HCT116 (cell line): ENCODE measurements at regions not wholly inside any gene's neighbourhood (a gene's known extent, or its start where the extent isn't known, plus 50 kb on each side); places are given as distances from the start of the nearest gene placed in this dataset.
"Not testable (repeated sequence)": the region's sequence is repeated elsewhere in the genome, so short reads cannot be mapped to it uniquely, and the experiment has no call there.

Experiments used
- ATAC-seq: fragments of 200-7000 bp; cut with Tn5 transposase; 2 replicates; pipeline ENCODE4 v1.9.1; 2020; ENCODE audit warnings: mild to moderate bottlenecking, moderate library complexity
- BruUV-seq: library from RNA; stranded (reverse); fragments of 400-500 nt; replicated peaks from 2 replicates; lab custom pipeline; 2021; lab: Mats Ljungman, UMichigan
- CTCF ChIA-PET: fragments of 300-600 bp; sonication (Branson Sonifier 250); formaldehyde crosslinking; loops from one replicate; lab custom pipeline; 2021; ENCODE audit warnings: antibody characterized with exemption; lab: Charles Lee
- POLR2A ChIA-PET: fragments of 300-600, 350-600 bp; sonication (Branson Sonifier 250); formaldehyde crosslinking; loops from one replicate; lab custom pipeline; 2021; ENCODE audit warnings: antibody characterized with exemption; lab: Charles Lee
- RAD21 ChIA-PET, 2 experiments: fragments of 300-600 bp; sonication (Branson Sonifier 250); formaldehyde crosslinking; loops; one replicate each; lab custom pipeline; 2023; ENCODE audit warnings: low total read pairs in 2 of 2; ENCODE audit not compliant: uncharacterized antibody in 2 of 2, unreplicated experiment in 2 of 2, low non-redundant PET in 1 of 2; lab: Charles Lee
- DNase-seq: peaks from one replicate; pipeline ENCODE4 v3.0.0-alpha.2; 2010; ENCODE audit warnings: low read depth, low spot score
- H2AFZ ChIP-seq: fragments of 200-600 bp; shearing (Covaris generic), sonication (generic); 2 replicates; pipeline ENCODE4 v1.6.1; 2017; ENCODE audit warnings: low read depth, mixed run types, mixed read lengths, antibody characterized with exemption, low read length; ENCODE audit not compliant: poor library complexity, severe bottlenecking
- H3K27ac ChIP-seq: 2 replicates; pipeline ENCODE4 v1.5.1; 2012; ENCODE audit warnings: low read depth, low read length
- H3K27me3 ChIP-seq: fragments of 200-600 bp; sonication (generic); 2 replicates; pipeline ENCODE4 v1.6.1; 2016; ENCODE audit warnings: mixed run types, low read length, mixed read lengths; ENCODE audit not compliant: insufficient read depth
- H3K36me3 ChIP-seq, 2 experiments: fragments of 200-500 bp in 1 of 2; fragments of 200-600 bp in 1 of 2; sonication (Bioruptor generic) in 1 of 2; sonication (generic) in 1 of 2; 2 replicates each; pipeline versions ENCODE4 v1.5.1 to v1.6.1; 2014 to 2016; ENCODE audit warnings: low read length in 2 of 2, inconsistent platforms in 1 of 2, mixed read lengths in 1 of 2, mixed run types in 1 of 2; ENCODE audit not compliant: insufficient read depth in 2 of 2, control insufficient read depth in 1 of 2
- H3K4me1 ChIP-seq, 2 experiments: fragments of 200-600 bp in 1 of 2; sonication (generic) in 1 of 2; 2 replicates each; pipeline versions ENCODE4 v1.5.1 to v1.6.1; 2012 to 2017; ENCODE audit warnings: low read length in 2 of 2, inconsistent platforms in 1 of 2, mild to moderate bottlenecking in 1 of 2, mixed read lengths in 1 of 2, mixed run types in 1 of 2, moderate library complexity in 1 of 2; ENCODE audit not compliant: insufficient read depth in 2 of 2, control insufficient read depth in 1 of 2
- H3K4me2 ChIP-seq: fragments of 200-600 bp; sonication (generic); 2 replicates; pipeline ENCODE4 v1.6.1; 2017; ENCODE audit warnings: mixed run types, low read length, mixed read lengths
- H3K4me3 ChIP-seq, 2 experiments: fragments of 200-600 bp in 1 of 2; sonication (generic) in 1 of 2; replicated peaks in 1 of 2; 2 replicates each; pipeline ENCODE4 v1.5.1; 2011 to 2016; ENCODE audit warnings: low read length in 2 of 2, control low read depth in 1 of 2, low read depth in 1 of 2, mild to moderate bottlenecking in 1 of 2, mixed read lengths in 1 of 2, mixed run types in 1 of 2
- H3K79me2 ChIP-seq: fragments of 200-600 bp; sonication (generic); 2 replicates; pipeline ENCODE4 v1.6.1; 2017; ENCODE audit warnings: mild to moderate bottlenecking, mixed run types, low read length, moderate library complexity, mixed read lengths; ENCODE audit not compliant: insufficient read depth
- H3K9ac ChIP-seq: fragments of 200-600 bp; sonication (generic); 2 replicates; pipeline ENCODE4 v1.6.1; 2016; ENCODE audit warnings: low read length, mixed read lengths
- H3K9me2 ChIP-seq: fragments of 200-600 bp; sonication (generic), shearing (Covaris generic); 2 replicates; pipeline ENCODE4 v1.6.1; 2017; ENCODE audit warnings: mixed run types, mild to moderate bottlenecking, moderate library complexity; ENCODE audit not compliant: insufficient read depth
- H3K9me3 ChIP-seq, 2 experiments: fragments of 200-500 bp in 1 of 2; fragments of 200-600 bp in 1 of 2; sonication (Bioruptor generic) in 1 of 2; sonication (generic) in 1 of 2; 2 replicates each; pipeline ENCODE4 v1.6.1; 2014 to 2017; ENCODE audit warnings: low read length in 2 of 2, mixed read lengths in 2 of 2, inconsistent platforms in 1 of 2, low read depth in 1 of 2, mild to moderate bottlenecking in 1 of 2, mixed run types in 1 of 2, moderate library complexity in 1 of 2; ENCODE audit not compliant: control insufficient read depth in 1 of 2, insufficient read depth in 1 of 2
- H4K20me1 ChIP-seq: fragments of 200-600 bp; sonication (generic), shearing (Covaris generic); 2 replicates; pipeline ENCODE4 v1.6.1; 2017; ENCODE audit warnings: mixed run types, mild to moderate bottlenecking, moderate library complexity; ENCODE audit not compliant: insufficient read depth
- EGR1 ChIP-seq: IDR thresholded peaks from 2 replicates; pipeline ENCODE4 v1.6.1; 2012; ENCODE audit warnings: low read depth
- EZH2 ChIP-seq: fragments of 200-600 bp; sonication (generic); IDR thresholded peaks from 2 replicates; pipeline ENCODE4 v1.6.1; 2017; ENCODE audit warnings: antibody characterized with exemption, mixed run types
- JUND ChIP-seq: IDR thresholded peaks from 2 replicates; pipeline ENCODE4 v1.6.1; 2012
- MAX ChIP-seq: IDR thresholded peaks from 2 replicates; pipeline ENCODE4 v1.6.1; 2012
- POLR2A ChIP-seq: IDR thresholded peaks from 2 replicates; pipeline ENCODE4 v1.7.0; 2011; ENCODE audit warnings: borderline replicate concordance; ENCODE audit not compliant: insufficient read depth, insufficient read length; ENCODE audit errors: extremely low read depth
- RAD21 ChIP-seq: IDR thresholded peaks from 2 replicates; pipeline ENCODE4 v1.6.1; 2012; ENCODE audit warnings: low read depth, mild to moderate bottlenecking
- SIN3A ChIP-seq: IDR thresholded peaks from 2 replicates; pipeline ENCODE4 v1.6.1; 2012; ENCODE audit warnings: low read depth
- SP1 ChIP-seq: IDR thresholded peaks from 2 replicates; pipeline ENCODE4 v1.6.1; 2012; ENCODE audit warnings: low read depth
- SRF ChIP-seq: IDR thresholded peaks from 2 replicates; pipeline ENCODE4 v1.6.1; 2012; ENCODE audit warnings: low read depth
- YY1 ChIP-seq: IDR thresholded peaks from 2 replicates; pipeline ENCODE4 v1.6.1; 2011; ENCODE audit warnings: low read length, low read depth, moderate library complexity, mild to moderate bottlenecking; ENCODE audit not compliant: insufficient replicate concordance; ENCODE audit errors: extremely low read depth
- ZBTB33 ChIP-seq: IDR thresholded peaks from 2 replicates; pipeline ENCODE4 v1.6.1; 2011; ENCODE audit warnings: mild to moderate bottlenecking, low read length, moderate library complexity; ENCODE audit not compliant: insufficient replicate concordance; ENCODE audit errors: extremely low read depth
- ZFX ChIP-seq: fragments of 450-650 bp; IDR thresholded peaks from 2 replicates; pipeline ENCODE4 v1.6.1; 2017
- ZNF274 ChIP-seq: fragments of 200-500 bp; sonication (Bioruptor generic); IDR thresholded peaks from 2 replicates; pipeline ENCODE4 v1.6.1; 2014; ENCODE audit warnings: mild to moderate bottlenecking, low read depth, low read length, inconsistent platforms
- intact Hi-C: fragments of 100-400 bp; cut with micrococcal nuclease; formaldehyde crosslinking; loops from 2 replicates; pipeline ENCODE4 v1.10.0; 2022

GRCh38 chr12:127153996-127154395 lies 1113.0 kb upstream of the TMEM132C start:
- Histone ChIP-seq H3K27me3 (no peaks in the 10 kb centered on the region), H3K36me3 (no peaks in the 10 kb centered on the region), H2AFZ (no peak overlapping the region), H4K20me1 (no peaks in the 10 kb centered on the region), H3K27ac (no peak overlapping the region), H3K4me3 (no peak overlapping the region), H3K79me2 (no peaks in the 10 kb centered on the region), H3K9me2 (no peaks in the 10 kb centered on the region), H3K4me2 (no peak overlapping the region), H3K9me3 (no peaks in the 10 kb centered on the region), H3K4me1 (no peaks in the 10 kb centered on the region), H3K9ac (no peak overlapping the region)
- ChIA-PET POLR2A (no interaction called here), RAD21 (no interaction called here), CTCF (no interaction called here)
- intact Hi-C loops: no loop called here
- no TSS peak for BruUV-seq
- no peak for ATAC-seq
- DNase-seq: no peak
- TF ChIP-seq EGR1 (no peak), SP1 (no peak), SRF (no peak), JUND (no peak), ZBTB33 (no peak), RAD21 (no peak), MAX (no peak), EZH2 (no peak), ZNF274 (no peak), YY1 (no peak), SIN3A (no peak), ZFX (no peak), POLR2A (no peak)

- H2AFZ ChIP-seq, H3K4me3 ChIP-seq, RAD21 ChIA-PET, DNase-seq, H3K9me2 ChIP-seq, H3K79me2 ChIP-seq, H3K36me3 ChIP-seq, H3K27ac ChIP-seq, H3K4me1 ChIP-seq, ATAC-seq, intact Hi-C loops, H4K20me1 ChIP-seq, H3K9me3 ChIP-seq, BruUV-seq, POLR2A ChIA-PET, H3K4me2 ChIP-seq, H3K27me3 ChIP-seq, CTCF ChIA-PET, H3K9ac ChIP-seq: not testable (repeated sequence)
Measured at GRCh38 chr12:127154830-127155229, 1112.1 kb upstream of the TMEM132C start.

- BruUV-seq, RAD21 ChIA-PET, H3K27me3 ChIP-seq, CTCF ChIA-PET, POLR2A ChIA-PET, H3K9ac ChIP-seq, ATAC-seq, H3K4me1 ChIP-seq, H3K4me2 ChIP-seq, H3K27ac ChIP-seq, H2AFZ ChIP-seq, H3K9me3 ChIP-seq, DNase-seq, intact Hi-C loops, H3K4me3 ChIP-seq, H4K20me1 ChIP-seq, H3K79me2 ChIP-seq, H3K9me2 ChIP-seq, H3K36me3 ChIP-seq: not testable (repeated sequence)
Measured at GRCh38 chr12:127155935-127156619, 1110.9 kb upstream of the TMEM132C start.
